GM23338 (cell line): ENCODE measurements at regions not wholly inside any gene's neighbourhood (a gene's known extent, or its start where the extent isn't known, plus 50 kb on each side); places are given as distances from the start of the nearest gene placed in this dataset.

Experiments
- CREB1 ChIP-seq: fragments of 250-450 bp; sonication (Bioruptor Pico); IDR thresholded peaks from 2 replicates; pipeline ENCODE4 v1.5.0; 2020; ENCODE audit warnings: low read depth, mild to moderate bottlenecking, moderate library complexity
- EZH2 ChIP-seq: fragments of 200-600 bp; sonication (generic); IDR thresholded peaks from one replicate; pipeline ENCODE4 v1.8.0; 2017; ENCODE audit warnings: antibody characterized with exemption, mild to moderate bottlenecking, low read depth; ENCODE audit not compliant: unreplicated experiment
- EZH2phosphoT487 ChIP-seq: fragments of 200-600 bp; sonication (generic); IDR thresholded peaks from one replicate; pipeline ENCODE4 v1.8.1; 2018; ENCODE audit warnings: antibody characterized with exemption; ENCODE audit not compliant: unreplicated experiment
- JUNB ChIP-seq: IDR thresholded peaks from one replicate; pipeline ENCODE4 v1.6.1; 2016; ENCODE audit warnings: antibody characterized with exemption; ENCODE audit not compliant: unreplicated experiment
- NANOG ChIP-seq: IDR thresholded peaks from 2 replicates; pipeline ENCODE4 v1.6.1; 2016; ENCODE audit warnings: antibody characterized with exemption, borderline replicate concordance
- POLR2AphosphoS5 ChIP-seq: IDR thresholded peaks from 2 replicates; pipeline ENCODE4 v1.6.1; 2016; ENCODE audit warnings: antibody characterized with exemption, low read depth
- REST ChIP-seq: IDR thresholded peaks from one replicate; pipeline ENCODE4 v1.6.1; 2018; ENCODE audit warnings: antibody characterized with exemption; ENCODE audit not compliant: unreplicated experiment
- STAT1 ChIP-seq: IDR thresholded peaks from one replicate; pipeline ENCODE4 v1.6.1; 2016; ENCODE audit warnings: antibody characterized with exemption; ENCODE audit not compliant: unreplicated experiment
- ZNF114 ChIP-seq: fragments of 250-450 bp; sonication (Bioruptor Pico); IDR thresholded peaks from 2 replicates; pipeline ENCODE4 v1.5.0; 2020; ENCODE audit warnings: mild to moderate bottlenecking, moderate library complexity
- ZNF462 ChIP-seq: fragments of 250-450 bp; sonication (Bioruptor Pico); IDR thresholded peaks from 2 replicates; pipeline ENCODE4 v1.5.0; 2020; ENCODE audit warnings: mild to moderate bottlenecking, moderate library complexity

- no peak for TF ChIP-seq ZNF462 (CRISPR knock-in tag)
- TF ChIP-seq NANOG = no peak
- no peak for TF ChIP-seq STAT1
- no peak for TF ChIP-seq EZH2
- TF ChIP-seq REST = no peak
- no peak for TF ChIP-seq EZH2phosphoT487
- no peak for TF ChIP-seq CREB1
- TF ChIP-seq ZNF114 (CRISPR knock-in tag) = no peak
- no peak for TF ChIP-seq JUNB
- TF ChIP-seq POLR2AphosphoS5 = no peak
These were observed 201.6 kb downstream of the RWDD3 start (continued) for GRCh38 chr1:95435611-95436010.
